BLaER1 treated with 17β-estradiol and CSF1 and Interleukin-3, amounts not matched to agents 10 nM and 100 nM (cell line): ENCODE measurements at regions not wholly inside any gene's neighbourhood (a gene's known extent, or its start where the extent isn't known, plus 50 kb on each side); places are given as distances from the start of the nearest gene placed in this dataset.
"Not testable (repeated sequence)": the region's sequence is repeated elsewhere in the genome, so short reads cannot be mapped to it uniquely, and the experiment has no call there.

ENCODE experiments used
- H3K27ac ChIP-seq, 11 experiments: shearing (Covaris generic); formaldehyde crosslinking; 2 replicates each; pipeline ENCODE4 v1.8.1; 2022
- H3K27me3 ChIP-seq, 11 experiments: shearing (Covaris generic); formaldehyde crosslinking; 2 replicates each; pipeline ENCODE4 v1.8.1; 2022
- H3K36me3 ChIP-seq, 11 experiments: shearing (Covaris generic); formaldehyde crosslinking; 2 replicates each; pipeline ENCODE4 v1.8.1; 2022
- H3K4me1 ChIP-seq, 10 experiments: shearing (Covaris generic); formaldehyde crosslinking; 2 replicates each; pipeline ENCODE4 v1.8.1; 2022
- H3K4me2 ChIP-seq, 11 experiments: shearing (Covaris generic); formaldehyde crosslinking; 2 replicates each; pipeline ENCODE4 v1.8.1; 2022
- H3K4me3 ChIP-seq, 10 experiments: shearing (Covaris generic); formaldehyde crosslinking; 2 replicates each; pipeline ENCODE4 v1.8.1; 2022
- H3K9ac ChIP-seq, 11 experiments: shearing (Covaris generic); formaldehyde crosslinking; 2 replicates each; pipeline ENCODE4 v1.8.1; 2022
- H3K9me3 ChIP-seq, 11 experiments: shearing (Covaris generic); formaldehyde crosslinking; replicated peaks in 1 of 11; 2 replicates each; pipeline ENCODE4 v1.8.1; 2022
- H4K20me1 ChIP-seq, 11 experiments: shearing (Covaris generic); formaldehyde crosslinking; 2 replicates each; pipeline ENCODE4 v1.8.1; 2022
- Cebpa-rat ChIP-seq, 11 experiments: shearing (Covaris generic); IDR thresholded peaks; 2 replicates each; pipeline ENCODE4 v1.8.1; 2022

DNA sequence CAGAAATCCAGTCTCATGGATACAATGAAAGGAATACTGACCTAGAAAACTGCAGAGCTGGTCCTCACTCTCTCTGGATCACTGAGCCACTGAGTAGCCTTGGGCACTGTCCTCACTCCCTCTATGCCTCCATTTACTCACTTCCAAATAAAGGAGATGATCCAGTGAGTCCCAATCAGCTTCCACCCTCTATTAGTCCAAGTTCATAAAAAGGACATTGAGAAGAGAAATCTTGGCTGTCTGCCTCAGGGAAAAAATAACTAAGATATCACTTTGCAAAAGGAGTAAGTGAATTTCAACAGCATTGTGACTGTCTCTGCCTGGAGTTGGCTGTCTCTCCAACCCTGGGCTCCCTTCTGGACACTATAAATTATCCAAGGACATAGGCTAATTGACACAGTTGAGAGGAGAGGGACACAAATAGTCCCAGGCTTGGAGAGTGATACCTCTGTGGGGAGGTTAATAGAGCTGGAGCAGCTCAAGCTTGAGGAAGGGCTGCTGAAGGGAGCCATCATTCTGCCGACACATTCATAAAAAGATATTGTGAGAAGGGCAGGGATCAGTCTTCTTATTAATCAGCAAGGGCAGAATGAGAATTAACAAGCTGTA lies 572.3 kb downstream of the RAB28 start:
- no peaks in the 10 kb centered on the region for H3K4me1 ChIP-seq
- H3K9me3 ChIP-seq: peaks cover 4 to 14% (median 8%) of the 10 kb centered on the region in 11 experiments; a peak in 18 of 22 replicates
- no peak for TF ChIP-seq Cebpa-rat (IDR thresholded peaks at IDR 0.05)

DNA sequence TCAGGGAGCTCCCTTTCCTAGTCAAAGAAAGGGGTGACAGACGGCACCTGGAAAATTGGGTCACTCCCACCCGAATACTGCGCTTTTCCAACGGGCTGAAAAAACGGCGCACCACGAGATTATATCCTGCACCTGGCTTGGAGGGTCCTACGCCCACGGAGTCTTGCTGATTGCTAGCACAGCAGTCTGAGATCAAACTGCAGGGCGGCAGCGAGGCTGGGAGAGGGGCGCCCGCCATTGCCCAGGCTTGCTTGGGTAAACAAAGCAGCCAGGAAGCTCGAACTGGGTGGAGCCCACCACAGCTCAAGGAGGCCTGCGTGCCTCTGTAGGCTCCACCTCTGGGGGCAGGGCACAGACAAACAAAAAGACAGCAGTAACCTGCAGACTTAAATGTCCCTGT lies 580.5 kb downstream of the RAB28 start:
- H3K27ac ChIP-seq, H3K36me3 ChIP-seq, H3K4me1 ChIP-seq, H3K27me3 ChIP-seq, H3K9me3 ChIP-seq, H3K4me2 ChIP-seq, H4K20me1 ChIP-seq, H3K9ac ChIP-seq, H3K4me3 ChIP-seq: not testable (repeated sequence)

More for the DNA sequence above, 572.3 kb downstream of the RAB28 start:
- no peaks in the 10 kb centered on the region for H3K36me3 ChIP-seq
- no peak overlapping the region for H3K4me3 ChIP-seq
- no peak overlapping the region for H3K9ac ChIP-seq
- H3K4me2 ChIP-seq: no peak overlapping the region
- H3K27ac ChIP-seq: no peak overlapping the region
- no peaks in the 10 kb centered on the region for H4K20me1 ChIP-seq
- no peaks in the 10 kb centered on the region for H3K27me3 ChIP-seq

DNA sequence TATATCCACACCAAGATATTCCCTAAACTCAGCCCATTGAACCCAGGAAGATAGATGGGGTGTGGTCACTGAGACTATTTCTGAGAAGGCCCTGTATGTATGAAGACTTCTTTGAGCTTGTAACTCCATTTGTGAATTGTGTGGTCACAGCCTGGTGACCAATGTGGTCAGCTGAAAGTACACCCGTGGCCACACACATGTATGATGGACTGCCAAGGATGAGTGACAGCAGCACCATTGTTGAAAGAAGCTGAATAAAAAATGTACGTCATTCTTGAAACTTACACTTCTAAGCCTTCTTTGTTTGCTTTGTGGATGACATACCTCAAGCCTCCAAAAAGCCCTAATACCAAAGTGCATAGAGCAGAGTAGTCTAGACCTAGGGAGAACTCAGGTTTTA lies 581.4 kb downstream of the RAB28 start:
- no peaks in the 10 kb centered on the region for H3K36me3 ChIP-seq
- no peaks in the 10 kb centered on the region for H3K9me3 ChIP-seq
- H3K4me3 ChIP-seq: no peak overlapping the region
- no peak for TF ChIP-seq Cebpa-rat (IDR thresholded peaks at IDR 0.05)
- no peak overlapping the region for H3K9ac ChIP-seq
- no peaks in the 10 kb centered on the region for H4K20me1 ChIP-seq
- no peak overlapping the region for H3K27ac ChIP-seq
- no peak overlapping the region for H3K4me2 ChIP-seq
- no peaks in the 10 kb centered on the region for H3K4me1 ChIP-seq
- no peaks in the 10 kb centered on the region for H3K27me3 ChIP-seq

DNA sequence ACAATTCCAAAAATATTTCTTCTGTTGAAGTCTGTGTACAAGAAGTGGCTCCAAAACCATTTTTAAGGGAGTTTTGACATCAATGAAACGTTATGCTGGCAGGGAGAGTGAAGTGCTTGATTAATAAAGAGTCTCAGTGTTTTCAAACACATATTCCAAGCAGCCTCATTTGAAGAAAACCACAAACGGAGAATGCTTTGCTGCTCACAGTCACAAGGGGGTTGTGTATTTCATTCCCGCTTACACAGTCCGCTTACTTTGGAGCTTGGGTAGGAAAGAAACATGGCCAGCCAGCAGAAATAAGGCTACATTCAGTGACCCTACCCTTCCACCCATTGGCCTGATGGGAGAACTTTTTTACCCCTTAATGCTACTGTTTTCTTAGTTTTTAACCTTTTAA lies 586.2 kb downstream of the RAB28 start:
- Histone ChIP-seq H3K27ac (no peak overlapping the region), H3K9ac (no peak overlapping the region), H4K20me1 (no peaks in the 10 kb centered on the region), H3K4me3 (no peak overlapping the region), H3K27me3 (no peaks in the 10 kb centered on the region), H3K4me1 (no peaks in the 10 kb centered on the region), H3K4me2 (no peak overlapping the region), H3K9me3 (no peaks in the 10 kb centered on the region), H3K36me3 (no peaks in the 10 kb centered on the region)
- TF ChIP-seq Cebpa-rat (IDR thresholded peaks at IDR 0.05): no peak

DNA sequence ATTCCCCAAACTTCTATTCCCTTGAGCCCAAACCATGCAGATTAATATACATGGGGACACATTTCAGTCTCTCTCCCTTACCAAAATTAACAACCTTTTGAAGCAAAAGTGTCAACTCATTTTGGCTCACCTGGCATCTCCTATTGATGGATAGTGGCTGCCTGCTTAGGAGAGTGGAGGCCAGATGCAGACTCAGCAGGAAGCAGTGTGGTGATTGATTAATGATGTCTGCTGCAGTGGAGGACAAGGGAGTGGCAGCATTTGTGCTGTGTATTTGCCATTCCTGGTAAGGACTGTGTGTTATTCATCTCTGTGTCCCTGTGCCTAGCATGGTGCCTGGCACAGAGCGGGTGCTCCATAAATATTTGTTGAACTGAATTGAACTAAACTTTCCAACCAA lies 590.1 kb downstream of the RAB28 start:
- no peaks in the 10 kb centered on the region for H3K9me3 ChIP-seq
- H3K4me3 ChIP-seq: no peak overlapping the region
- no peaks in the 10 kb centered on the region for H4K20me1 ChIP-seq
- H3K36me3 ChIP-seq: no peaks in the 10 kb centered on the region
- H3K4me2 ChIP-seq: no peak overlapping the region
- no peak overlapping the region for H3K27ac ChIP-seq
- H3K27me3 ChIP-seq: no peaks in the 10 kb centered on the region
- H3K4me1 ChIP-seq: no peaks in the 10 kb centered on the region
- no peak overlapping the region for H3K9ac ChIP-seq
- no peak for TF ChIP-seq Cebpa-rat (IDR thresholded peaks at IDR 0.05)

DNA sequence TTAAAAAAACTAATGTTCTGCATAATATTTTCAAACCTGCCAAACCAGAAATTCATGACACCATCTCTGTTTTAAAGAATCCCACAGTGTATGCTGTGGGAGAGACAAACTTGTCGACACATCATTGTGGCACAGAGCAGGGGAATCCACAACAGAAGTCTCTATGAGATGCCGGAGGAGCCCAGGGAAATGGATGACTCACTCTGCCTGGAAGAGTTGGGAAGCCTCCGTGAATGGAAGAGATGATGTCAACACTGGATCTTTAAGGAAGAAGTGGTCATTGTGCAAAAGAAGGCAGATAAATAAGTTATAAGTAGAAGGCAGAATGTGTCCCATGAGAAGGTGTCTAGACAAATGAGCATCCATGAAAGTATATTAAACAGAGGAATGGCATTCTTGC lies 595.1 kb downstream of the RAB28 start:
- no peak for TF ChIP-seq Cebpa-rat (IDR thresholded peaks at IDR 0.05)

DNA sequence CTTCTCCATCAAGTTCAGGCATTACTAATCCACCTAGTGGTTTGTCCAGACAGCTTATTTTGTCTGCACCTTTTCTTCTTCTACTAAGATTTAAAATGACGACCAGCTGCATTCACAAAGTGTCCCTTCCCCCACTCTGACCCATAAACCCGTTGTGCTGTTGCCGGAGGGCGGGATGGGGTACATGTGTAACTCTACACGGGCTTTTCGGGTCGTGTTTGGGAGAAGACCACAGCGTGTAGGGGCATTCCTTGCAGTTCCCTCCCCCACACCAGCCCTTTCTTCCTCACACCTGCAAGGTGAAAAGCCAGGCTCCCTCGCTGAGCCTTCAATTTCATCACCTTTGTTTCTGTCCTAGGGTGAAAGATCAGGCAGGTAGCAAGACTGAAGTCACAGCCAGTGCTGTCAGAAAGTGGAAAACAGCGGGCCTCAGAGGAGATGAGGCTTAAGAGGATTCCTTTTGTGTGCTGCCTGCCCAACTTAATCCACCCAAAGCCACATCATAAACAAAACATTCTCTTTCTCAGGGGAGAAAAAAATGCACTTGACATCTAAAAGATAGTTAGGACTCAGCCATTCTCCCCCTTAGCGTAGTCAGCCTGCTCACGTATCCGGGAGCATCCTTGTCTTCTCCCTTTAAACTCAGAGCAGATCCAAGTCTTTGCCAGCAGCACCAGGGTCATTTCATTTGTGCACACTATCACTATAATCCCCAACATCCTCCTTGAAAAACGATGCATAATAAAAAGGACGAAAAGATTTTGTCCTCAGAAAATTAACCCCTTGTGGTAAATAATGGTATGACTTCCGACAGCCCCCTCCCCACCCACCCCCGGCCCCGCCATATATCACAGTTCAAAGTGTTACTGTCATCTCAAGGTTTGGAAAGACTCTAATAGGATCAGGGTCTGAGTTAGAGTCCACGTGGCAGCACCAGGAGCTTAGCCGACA lies 599.0 kb downstream of the RAB28 start:
- Histone ChIP-seq H3K27ac (no peak overlapping the region), H3K27me3 (no peaks in the 10 kb centered on the region), H3K36me3 (no peaks in the 10 kb centered on the region), H3K4me3 (no peak overlapping the region), H3K9ac (no peak overlapping the region), H4K20me1 (no peaks in the 10 kb centered on the region), H3K9me3 (peaks cover 0 to 22% (median 8%) of the 10 kb centered on the region in 11 experiments; a peak in 12 of 22 replicates), H3K4me2 (no peak overlapping the region), H3K4me1 (no peaks in the 10 kb centered on the region)
- no peak for TF ChIP-seq Cebpa-rat (IDR thresholded peaks at IDR 0.05)

More for the DNA sequence above, 595.1 kb downstream of the RAB28 start:
- Histone ChIP-seq H3K36me3 (no peaks in the 10 kb centered on the region), H3K27me3 (no peaks in the 10 kb centered on the region), H3K9me3 (peaks cover 0 to 22% (median 8%) of the 10 kb centered on the region in 11 experiments; a peak in 12 of 22 replicates), H4K20me1 (no peaks in the 10 kb centered on the region), H3K27ac (no peak overlapping the region), H3K9ac (no peak overlapping the region), H3K4me3 (no peak overlapping the region), H3K4me1 (no peaks in the 10 kb centered on the region), H3K4me2 (no peak overlapping the region)

DNA sequence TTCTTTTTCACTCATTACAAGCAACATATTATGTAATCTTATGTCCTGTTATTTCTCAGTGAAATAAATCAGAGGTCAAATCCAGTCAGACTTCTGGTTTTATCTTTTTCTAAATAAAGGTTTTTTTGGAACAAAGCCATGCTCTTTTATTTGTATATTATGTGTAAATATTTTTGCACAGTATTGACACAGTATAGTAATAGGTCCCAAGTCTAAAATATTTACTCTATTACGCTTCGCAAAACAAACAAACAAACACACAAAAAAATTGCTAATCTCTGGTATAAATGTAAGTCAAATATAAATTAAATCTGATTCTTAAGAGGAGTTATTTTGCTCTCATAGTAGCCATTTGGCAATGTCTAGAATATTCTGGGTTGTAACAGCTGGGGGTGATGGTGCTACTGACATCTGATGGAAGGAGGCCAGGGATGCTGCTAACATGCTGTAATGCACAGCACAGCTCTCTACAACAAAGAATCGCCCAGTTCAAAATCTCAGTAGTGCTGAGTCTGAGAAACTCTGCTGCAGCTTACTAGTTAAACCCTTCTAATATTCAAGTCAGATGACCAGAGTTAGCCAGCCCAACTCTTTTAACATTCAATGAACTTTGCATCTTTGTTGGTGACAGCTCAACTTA lies 602.1 kb downstream of the RAB28 start:
- H4K20me1 ChIP-seq: no peaks in the 10 kb centered on the region

DNA sequence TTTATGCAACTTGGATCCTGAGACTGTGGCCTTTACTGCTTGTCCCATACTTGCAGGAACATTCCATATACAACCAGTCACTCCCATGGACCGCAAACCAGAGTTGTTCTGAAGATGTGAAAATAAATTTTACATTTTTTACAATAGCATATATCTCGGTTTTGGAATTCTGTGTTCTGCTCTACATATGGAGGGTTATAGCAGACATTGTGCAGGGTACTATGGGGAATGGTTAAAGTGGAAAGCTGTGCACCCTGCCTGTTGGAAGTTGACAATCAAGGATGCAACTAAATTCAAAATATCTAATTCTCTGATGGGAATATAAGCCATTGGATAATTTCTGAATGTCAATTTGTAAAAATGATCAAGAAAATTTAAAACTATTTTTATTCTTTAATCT lies 603.3 kb downstream of the RAB28 start:
- Histone ChIP-seq H3K9ac (no peak overlapping the region), H3K27ac (no peak overlapping the region), H3K4me1 (no peaks in the 10 kb centered on the region), H3K27me3 (no peaks in the 10 kb centered on the region), H3K4me2 (no peak overlapping the region), H4K20me1 (no peaks in the 10 kb centered on the region), H3K4me3 (no peak overlapping the region), H3K36me3 (no peaks in the 10 kb centered on the region), H3K9me3 (peaks cover 6 to 13% (median 9%) of the 10 kb centered on the region in 11 experiments; a peak in 21 of 22 replicates)
- no peak for TF ChIP-seq Cebpa-rat (IDR thresholded peaks at IDR 0.05)

More for the DNA sequence above, 602.1 kb downstream of the RAB28 start:
- Histone ChIP-seq H3K9ac (no peak overlapping the region), H3K36me3 (no peaks in the 10 kb centered on the region), H3K27ac (no peak overlapping the region), H3K27me3 (no peaks in the 10 kb centered on the region), H3K4me3 (no peak overlapping the region), H3K4me2 (no peak overlapping the region), H3K9me3 (peaks cover 0 to 17% (median 11%) of the 10 kb centered on the region in 11 experiments; a peak in 19 of 22 replicates), H3K4me1 (no peaks in the 10 kb centered on the region)
- no peak for TF ChIP-seq Cebpa-rat (IDR thresholded peaks at IDR 0.05)
